Neural cell (in vitro differentiated cells): ENCODE measurements at regions not wholly inside any gene's neighbourhood (a gene's known extent, or its start where the extent isn't known, plus 50 kb on each side); places are given as distances from the start of the nearest gene placed in this dataset.

ENCODE experiments used
- H2AFZ ChIP-seq: fragments of 200-600, 300-800 bp; sonication (generic), shearing (Covaris generic); 2 replicates; pipeline ENCODE4 v1.6.0; 2014; ENCODE audit warnings: low read depth, mild to moderate bottlenecking, antibody characterized with exemption, low read length, moderate library complexity
- H3F3A ChIP-seq: fragments of 200-600 bp; shearing (Covaris generic); 2 replicates; pipeline ENCODE4 v1.6.1; 2016; ENCODE audit warnings: mild to moderate bottlenecking, moderate library complexity, mixed read lengths, antibody characterized with exemption, low read length; ENCODE audit not compliant: insufficient read depth, poor library complexity, severe bottlenecking
- H3K27ac ChIP-seq: fragments of 200-600, 300-800 bp; sonication (generic), shearing (Covaris generic); 2 replicates; pipeline ENCODE4 v1.5.1; 2014; ENCODE audit warnings: mild to moderate bottlenecking, low read length, moderate library complexity
- H3K27me3 ChIP-seq: fragments of 300-800, 200-600 bp; sonication (generic), shearing (Covaris generic); 2 replicates; pipeline ENCODE4 v1.6.0; 2014; ENCODE audit warnings: mild to moderate bottlenecking, low read depth, low read length, moderate library complexity; ENCODE audit not compliant: insufficient read depth
- H3K36me3 ChIP-seq: fragments of 300-800, 200-600 bp; sonication (generic), shearing (Covaris generic); 2 replicates; pipeline ENCODE4 v1.5.1; 2014; ENCODE audit warnings: mild to moderate bottlenecking, antibody characterized with exemption, low read length, moderate library complexity; ENCODE audit not compliant: insufficient read depth
- H3K4me2 ChIP-seq: fragments of 300-800, 200-600 bp; sonication (generic), shearing (Covaris generic); 2 replicates; pipeline ENCODE4 v1.6.0; 2014; ENCODE audit warnings: mild to moderate bottlenecking, low read length
- H3K4me3 ChIP-seq: fragments of 300-800, 200-600 bp; sonication (generic), shearing (Covaris generic); 2 replicates; pipeline ENCODE4 v1.5.1; 2014; ENCODE audit warnings: mild to moderate bottlenecking, low read length, moderate library complexity
- H3K79me2 ChIP-seq: fragments of 200-600 bp; shearing (Covaris generic); replicated peaks from 2 replicates; pipeline ENCODE4 v1.6.0; 2014; ENCODE audit warnings: mild to moderate bottlenecking, low read length, moderate library complexity; ENCODE audit not compliant: insufficient read depth
- H3K9ac ChIP-seq: fragments of 300-800, 200-600 bp; sonication (generic), shearing (Covaris generic); 2 replicates; pipeline ENCODE4 v1.6.1; 2016; ENCODE audit warnings: mild to moderate bottlenecking, low read length, mixed read lengths
- H3K9me2 ChIP-seq: fragments of 200-600 bp; shearing (Covaris generic); 2 replicates; pipeline ENCODE4 v1.6.1; 2016; ENCODE audit warnings: mild to moderate bottlenecking, low read length, mixed read lengths; ENCODE audit not compliant: insufficient read depth
- H3K9me3 ChIP-seq: fragments of 200-600, 300-800 bp; sonication (generic), shearing (Covaris generic); 2 replicates; pipeline ENCODE4 v1.6.1; 2016; ENCODE audit warnings: mild to moderate bottlenecking, mixed run types, low read length, moderate library complexity, mixed read lengths
- H4K20me1 ChIP-seq: fragments of 200-600 bp; shearing (Covaris generic); 2 replicates; pipeline ENCODE4 v1.6.1; 2016; ENCODE audit warnings: mild to moderate bottlenecking, mixed run types; ENCODE audit not compliant: insufficient read depth
- CTCF ChIP-seq: fragments of 450-650 bp; IDR thresholded peaks from 2 replicates; pipeline ENCODE4 v1.5.1; 2014; ENCODE audit warnings: antibody characterized with exemption, mild to moderate bottlenecking, moderate library complexity; ENCODE audit not compliant: poor library complexity, severe bottlenecking
- EP300 ChIP-seq: fragments of 450-650 bp; conservative IDR thresholded peaks from 2 replicates; pipeline ENCODE4 v1.6.1; 2014; ENCODE audit warnings: antibody characterized with exemption, mild to moderate bottlenecking, moderate library complexity; ENCODE audit not compliant: poor library complexity, severe bottlenecking
- EZH2 ChIP-seq: fragments of 200-600, 300-800 bp; shearing (Covaris generic), sonication (generic); IDR thresholded peaks from 2 replicates; pipeline ENCODE4 v1.6.1; 2014; ENCODE audit warnings: antibody characterized with exemption, low read length, borderline replicate concordance, mild to moderate bottlenecking; ENCODE audit not compliant: insufficient read depth, poor library complexity, severe bottlenecking
- MXI1 ChIP-seq: fragments of 450-650 bp; conservative IDR thresholded peaks from 2 replicates; pipeline ENCODE4 v1.6.1; 2014; ENCODE audit warnings: antibody characterized with exemption, mild to moderate bottlenecking; ENCODE audit not compliant: poor library complexity, severe bottlenecking
- POLR2AphosphoS5 ChIP-seq: IDR thresholded peaks from 2 replicates; pipeline ENCODE4 v1.6.1; 2012
- RAD21 ChIP-seq: fragments of 450-650 bp; conservative IDR thresholded peaks from 2 replicates; pipeline ENCODE4 v1.6.1; 2014; ENCODE audit warnings: antibody characterized with exemption, mild to moderate bottlenecking, moderate library complexity
- REST ChIP-seq: IDR thresholded peaks from 2 replicates; pipeline ENCODE4 v1.6.1; 2012; ENCODE audit warnings: borderline replicate concordance
- SMC3 ChIP-seq: fragments of 450-650 bp; conservative IDR thresholded peaks from 2 replicates; pipeline ENCODE4 v1.6.1; 2014; ENCODE audit warnings: antibody characterized with exemption, mild to moderate bottlenecking, moderate library complexity; ENCODE audit not compliant: poor library complexity
- TAF1 ChIP-seq: IDR thresholded peaks from 2 replicates; pipeline ENCODE4 v1.6.1; 2012; ENCODE audit warnings: low read depth

GRCh38 chr7:109449760-109450159 is 880.1 kb downstream of the DNAJB9 start:
- Histone ChIP-seq H3K9ac (no peak overlapping the region), H3K79me2 (no peaks in the 10 kb centered on the region), H3K9me2 (no peaks in the 10 kb centered on the region), H3K27ac (no peak overlapping the region), H3K4me3 (no peak overlapping the region), H3K36me3 (no peaks in the 10 kb centered on the region), H3F3A (no peaks in the 10 kb centered on the region), H3K9me3 (no peaks in the 10 kb centered on the region), H3K4me2 (no peak overlapping the region), H2AFZ (no peak overlapping the region), H3K27me3 (no peaks in the 10 kb centered on the region), H4K20me1 (no peaks in the 10 kb centered on the region)
- no peak for TF ChIP-seq CTCF
- no peak for TF ChIP-seq RAD21
- no peak for TF ChIP-seq EP300
- TF ChIP-seq TAF1: no peak
- no peak for TF ChIP-seq EZH2
- TF ChIP-seq REST: no peak
- no peak for TF ChIP-seq POLR2AphosphoS5
- TF ChIP-seq MXI1: no peak
- no peak for TF ChIP-seq SMC3

GRCh38 chr7:109456116-109456515 is 886.4 kb downstream of the DNAJB9 start:
- H3K27me3 ChIP-seq: no peaks in the 10 kb centered on the region
- no peak for TF ChIP-seq POLR2AphosphoS5
- no peak for TF ChIP-seq EZH2
- TF ChIP-seq TAF1: no peak
- no peak for TF ChIP-seq REST
- no peak for TF ChIP-seq RAD21
- no peak for TF ChIP-seq EP300
- no peak for TF ChIP-seq CTCF
- no peak for TF ChIP-seq MXI1
- no peak for TF ChIP-seq SMC3
- no peak overlapping the region for H2AFZ ChIP-seq
- H3K4me2 ChIP-seq: no peak overlapping the region
- no peaks in the 10 kb centered on the region for H3F3A ChIP-seq
- H3K9ac ChIP-seq: no peak overlapping the region
- H3K9me3 ChIP-seq: no peaks in the 10 kb centered on the region
- no peaks in the 10 kb centered on the region for H3K36me3 ChIP-seq
- H3K9me2 ChIP-seq: no peaks in the 10 kb centered on the region
- H3K4me3 ChIP-seq: no peak overlapping the region
- H4K20me1 ChIP-seq: no peaks in the 10 kb centered on the region
- H3K79me2 ChIP-seq: no peaks in the 10 kb centered on the region
- no peak overlapping the region for H3K27ac ChIP-seq
